GM23338 (cell line): ENCODE measurements at regions not wholly inside any gene's neighbourhood (a gene's known extent, or its start where the extent isn't known, plus 50 kb on each side); places are given as distances from the start of the nearest gene placed in this dataset.

Experiments used
- ATAC-seq: fragments of 200-7000 bp; cut with Tn5 transposase; 3 replicates; pipeline ENCODE4 v1.9.1; 2020
- DNase-seq: peaks from one replicate; pipeline ENCODE4 v3.0.0-alpha.2; 2015; ENCODE audit warnings: low spot score
- H2AFZ ChIP-seq: fragments of 200-600 bp; sonication (generic); 2 replicates; pipeline ENCODE4 v1.8.0; 2016; ENCODE audit warnings: antibody characterized with exemption, mild to moderate bottlenecking, moderate library complexity
- H3F3A ChIP-seq: fragments of 200-600 bp; sonication (generic); replicated peaks from 2 replicates; pipeline ENCODE4 v1.8.0; 2017; ENCODE audit warnings: antibody characterized with exemption, mixed run types, low read depth
- H3K27ac ChIP-seq: fragments of 200-600 bp; sonication (generic); 2 replicates; pipeline ENCODE4 v1.6.1; 2016; ENCODE audit warnings: low read depth
- H3K27me3 ChIP-seq: fragments of 200-600 bp; sonication (generic); 2 replicates; pipeline ENCODE4 v1.8.0; 2016; ENCODE audit warnings: mild to moderate bottlenecking, mixed run types, moderate library complexity; ENCODE audit not compliant: insufficient read depth
- H3K36me3 ChIP-seq: fragments of 200-600 bp; sonication (generic); 2 replicates; pipeline ENCODE4 v1.8.0; 2016; ENCODE audit warnings: mild to moderate bottlenecking; ENCODE audit not compliant: insufficient read depth
- H3K4me1 ChIP-seq: fragments of 200-600 bp; sonication (generic); 2 replicates; pipeline ENCODE4 v1.8.0; 2016; ENCODE audit warnings: mild to moderate bottlenecking, moderate library complexity; ENCODE audit not compliant: insufficient read depth
- H3K4me2 ChIP-seq: fragments of 200-600 bp; sonication (generic); 2 replicates; pipeline ENCODE4 v1.7.1; 2017; ENCODE audit warnings: mixed run types
- H3K4me3 ChIP-seq: fragments of 200-600 bp; sonication (generic); 2 replicates; pipeline ENCODE4 v1.6.1; 2016; ENCODE audit warnings: mixed run types
- H3K79me2 ChIP-seq: fragments of 200-600 bp; sonication (generic); replicated peaks from 2 replicates; pipeline ENCODE4 v1.8.0; 2017; ENCODE audit warnings: mild to moderate bottlenecking; ENCODE audit not compliant: insufficient read depth
- H3K9me2 ChIP-seq: fragments of 200-600 bp; sonication (generic); 2 replicates; pipeline ENCODE4 v1.8.0; 2017; ENCODE audit not compliant: insufficient read depth
- H4K20me1 ChIP-seq: fragments of 200-600 bp; sonication (generic); replicated peaks from 2 replicates; pipeline ENCODE4 v1.8.0; 2017; ENCODE audit warnings: mild to moderate bottlenecking; ENCODE audit not compliant: insufficient read depth
- H3K27ac Mint-ChIP-seq: 2 replicates; pipeline ENCODE4 v1.8.0; 2020; ENCODE audit warnings: inconsistent platforms, mild to moderate bottlenecking, moderate library complexity, mixed read lengths
- H3K27me3 Mint-ChIP-seq: 3 replicates; pipeline ENCODE4 v1.8.0; 2022; ENCODE audit warnings: low read depth, mild to moderate bottlenecking, moderate library complexity, mixed read lengths, inconsistent platforms; ENCODE audit not compliant: insufficient read depth, poor library complexity
- H3K36me3 Mint-ChIP-seq: 3 replicates; pipeline ENCODE4 v1.8.0; 2021; ENCODE audit warnings: low read depth, mild to moderate bottlenecking, inconsistent platforms, moderate library complexity, mixed read lengths
- H3K4me1 Mint-ChIP-seq: 3 replicates; pipeline ENCODE4 v1.8.0; 2020; ENCODE audit warnings: mild to moderate bottlenecking, inconsistent platforms, mixed read lengths
- H3K4me3 Mint-ChIP-seq: 3 replicates; pipeline ENCODE4 v1.8.0; 2021; ENCODE audit warnings: moderate library complexity, mild to moderate bottlenecking, inconsistent platforms, mixed read lengths
- H3K9me3 Mint-ChIP-seq: 3 replicates; pipeline ENCODE4 v1.8.0; 2020; ENCODE audit warnings: moderate library complexity, mild to moderate bottlenecking, inconsistent platforms, mixed read lengths
- CREB1 ChIP-seq: fragments of 250-450 bp; sonication (Bioruptor Pico); IDR thresholded peaks from 2 replicates; pipeline ENCODE4 v1.5.0; 2020; ENCODE audit warnings: low read depth, mild to moderate bottlenecking, moderate library complexity
- CTCF ChIP-seq, 2 experiments: fragments of 200-600 bp in 1 of 2; sonication (generic) in 1 of 2; conservative IDR thresholded peaks; 2 replicates each; pipeline versions ENCODE4 v1.5.1 to v1.6.1; 2016 to 2017; ENCODE audit warnings: antibody characterized with exemption in 2 of 2, low read depth in 2 of 2, mild to moderate bottlenecking in 2 of 2, moderate library complexity in 1 of 2
- ETS1 ChIP-seq: IDR thresholded peaks from 2 replicates; pipeline ENCODE4 v1.6.1; 2016; ENCODE audit warnings: antibody characterized with exemption
- EZH2 ChIP-seq: fragments of 200-600 bp; sonication (generic); IDR thresholded peaks from one replicate; pipeline ENCODE4 v1.8.0; 2017; ENCODE audit warnings: antibody characterized with exemption, mild to moderate bottlenecking, low read depth; ENCODE audit not compliant: unreplicated experiment
- EZH2phosphoT487 ChIP-seq: fragments of 200-600 bp; sonication (generic); IDR thresholded peaks from one replicate; pipeline ENCODE4 v1.8.1; 2018; ENCODE audit warnings: antibody characterized with exemption; ENCODE audit not compliant: unreplicated experiment
- JUNB ChIP-seq: IDR thresholded peaks from one replicate; pipeline ENCODE4 v1.6.1; 2016; ENCODE audit warnings: antibody characterized with exemption; ENCODE audit not compliant: unreplicated experiment
- NANOG ChIP-seq: IDR thresholded peaks from 2 replicates; pipeline ENCODE4 v1.6.1; 2016; ENCODE audit warnings: antibody characterized with exemption, borderline replicate concordance
- POLR2AphosphoS5 ChIP-seq: IDR thresholded peaks from 2 replicates; pipeline ENCODE4 v1.6.1; 2016; ENCODE audit warnings: antibody characterized with exemption, low read depth
- REST ChIP-seq: IDR thresholded peaks from one replicate; pipeline ENCODE4 v1.6.1; 2018; ENCODE audit warnings: antibody characterized with exemption; ENCODE audit not compliant: unreplicated experiment
- STAT1 ChIP-seq: IDR thresholded peaks from one replicate; pipeline ENCODE4 v1.6.1; 2016; ENCODE audit warnings: antibody characterized with exemption; ENCODE audit not compliant: unreplicated experiment
- ZNF114 ChIP-seq: fragments of 250-450 bp; sonication (Bioruptor Pico); IDR thresholded peaks from 2 replicates; pipeline ENCODE4 v1.5.0; 2020; ENCODE audit warnings: mild to moderate bottlenecking, moderate library complexity
- ZNF331 ChIP-seq: fragments of 250-450 bp; sonication (Bioruptor Pico); IDR thresholded peaks from 2 replicates; pipeline ENCODE4 v1.5.0; 2020; ENCODE audit warnings: low read depth, mild to moderate bottlenecking, moderate library complexity
- TF ChIP-seq, protein P1 (sequence below): fragments of 250-450 bp; sonication (Bioruptor Pico); IDR thresholded peaks from 2 replicates; pipeline ENCODE4 v1.5.0; 2020; ENCODE audit warnings: mild to moderate bottlenecking, moderate library complexity

GRCh38 chr2:77608510-77608909 is 86.3 kb upstream of the LRRTM4 start:
- TF ChIP-seq CTCF (conservative IDR thresholded peaks at IDR 0.05; ENCODE audit: low read depth in 2 of 2) (no peak), STAT1 (no peak), EZH2 (no peak), JUNB (no peak), CREB1 (no peak), REST (no peak), POLR2AphosphoS5 (no peak), ZNF114 (CRISPR knock-in tag) (no peak), ETS1 (no peak), ZNF331 (CRISPR knock-in tag) (no peak), NANOG (no peak), EZH2phosphoT487 (no peak)
- TF ChIP-seq, protein P1, sequence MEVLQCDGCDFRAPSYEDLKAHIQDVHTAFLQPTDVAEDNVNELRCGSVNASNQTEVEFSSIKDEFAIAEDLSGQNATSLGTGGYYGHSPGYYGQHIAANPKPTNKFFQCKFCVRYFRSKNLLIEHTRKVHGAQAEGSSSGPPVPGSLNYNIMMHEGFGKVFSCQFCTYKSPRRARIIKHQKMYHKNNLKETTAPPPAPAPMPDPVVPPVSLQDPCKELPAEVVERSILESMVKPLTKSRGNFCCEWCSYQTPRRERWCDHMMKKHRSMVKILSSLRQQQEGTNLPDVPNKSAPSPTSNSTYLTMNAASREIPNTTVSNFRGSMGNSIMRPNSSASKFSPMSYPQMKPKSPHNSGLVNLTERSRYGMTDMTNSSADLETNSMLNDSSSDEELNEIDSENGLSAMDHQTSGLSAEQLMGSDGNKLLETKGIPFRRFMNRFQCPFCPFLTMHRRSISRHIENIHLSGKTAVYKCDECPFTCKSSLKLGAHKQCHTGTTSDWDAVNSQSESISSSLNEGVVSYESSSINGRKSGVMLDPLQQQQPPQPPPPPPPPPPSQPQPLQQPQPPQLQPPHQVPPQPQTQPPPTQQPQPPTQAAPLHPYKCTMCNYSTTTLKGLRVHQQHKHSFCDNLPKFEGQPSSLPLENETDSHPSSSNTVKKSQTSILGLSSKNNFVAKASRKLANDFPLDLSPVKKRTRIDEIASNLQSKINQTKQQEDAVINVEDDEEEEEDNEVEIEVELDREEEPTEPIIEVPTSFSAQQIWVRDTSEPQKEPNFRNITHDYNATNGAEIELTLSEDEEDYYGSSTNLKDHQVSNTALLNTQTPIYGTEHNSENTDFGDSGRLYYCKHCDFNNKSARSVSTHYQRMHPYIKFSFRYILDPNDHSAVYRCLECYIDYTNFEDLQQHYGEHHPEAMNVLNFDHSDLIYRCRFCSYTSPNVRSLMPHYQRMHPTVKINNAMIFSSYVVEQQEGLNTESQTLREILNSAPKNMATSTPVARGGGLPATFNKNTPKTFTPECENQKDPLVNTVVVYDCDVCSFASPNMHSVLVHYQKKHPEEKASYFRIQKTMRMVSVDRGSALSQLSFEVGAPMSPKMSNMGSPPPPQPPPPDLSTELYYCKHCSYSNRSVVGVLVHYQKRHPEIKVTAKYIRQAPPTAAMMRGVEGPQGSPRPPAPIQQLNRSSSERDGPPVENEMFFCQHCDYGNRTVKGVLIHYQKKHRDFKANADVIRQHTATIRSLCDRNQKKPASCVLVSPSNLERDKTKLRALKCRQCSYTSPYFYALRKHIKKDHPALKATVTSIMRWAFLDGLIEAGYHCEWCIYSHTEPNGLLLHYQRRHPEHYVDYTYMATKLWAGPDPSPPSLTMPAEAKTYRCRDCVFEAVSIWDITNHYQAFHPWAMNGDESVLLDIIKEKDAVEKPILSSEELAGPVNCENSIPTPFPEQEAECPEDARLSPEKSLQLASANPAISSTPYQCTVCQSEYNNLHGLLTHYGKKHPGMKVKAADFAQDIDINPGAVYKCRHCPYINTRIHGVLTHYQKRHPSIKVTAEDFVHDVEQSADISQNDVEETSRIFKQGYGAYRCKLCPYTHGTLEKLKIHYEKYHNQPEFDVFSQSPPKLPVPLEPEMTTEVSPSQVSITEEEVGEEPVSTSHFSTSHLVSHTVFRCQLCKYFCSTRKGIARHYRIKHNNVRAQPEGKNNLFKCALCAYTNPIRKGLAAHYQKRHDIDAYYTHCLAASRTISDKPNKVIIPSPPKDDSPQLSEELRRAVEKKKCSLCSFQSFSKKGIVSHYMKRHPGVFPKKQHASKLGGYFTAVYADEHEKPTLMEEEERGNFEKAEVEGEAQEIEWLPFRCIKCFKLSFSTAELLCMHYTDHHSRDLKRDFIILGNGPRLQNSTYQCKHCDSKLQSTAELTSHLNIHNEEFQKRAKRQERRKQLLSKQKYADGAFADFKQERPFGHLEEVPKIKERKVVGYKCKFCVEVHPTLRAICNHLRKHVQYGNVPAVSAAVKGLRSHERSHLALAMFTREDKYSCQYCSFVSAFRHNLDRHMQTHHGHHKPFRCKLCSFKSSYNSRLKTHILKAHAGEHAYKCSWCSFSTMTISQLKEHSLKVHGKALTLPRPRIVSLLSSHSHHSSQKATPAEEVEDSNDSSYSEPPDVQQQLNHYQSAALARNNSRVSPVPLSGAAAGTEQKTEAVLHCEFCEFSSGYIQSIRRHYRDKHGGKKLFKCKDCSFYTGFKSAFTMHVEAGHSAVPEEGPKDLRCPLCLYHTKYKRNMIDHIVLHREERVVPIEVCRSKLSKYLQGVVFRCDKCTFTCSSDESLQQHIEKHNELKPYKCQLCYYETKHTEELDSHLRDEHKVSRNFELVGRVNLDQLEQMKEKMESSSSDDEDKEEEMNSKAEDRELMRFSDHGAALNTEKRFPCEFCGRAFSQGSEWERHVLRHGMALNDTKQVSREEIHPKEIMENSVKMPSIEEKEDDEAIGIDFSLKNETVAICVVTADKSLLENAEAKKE, result no peak
- DNase-seq (no peak), ATAC-seq (no peak)
- no peak overlapping the region for H3K4me3 Mint-ChIP-seq
- no peaks in the 10 kb centered on the region for H3F3A ChIP-seq
- H2AFZ ChIP-seq, result no peak overlapping the region
- no peak overlapping the region for H3K27ac ChIP-seq
- H3K79me2 ChIP-seq, result no peaks in the 10 kb centered on the region
- H4K20me1 ChIP-seq, result no peaks in the 10 kb centered on the region
- no peaks in the 10 kb centered on the region for H3K9me2 ChIP-seq
- no peaks in the 10 kb centered on the region for H3K27me3 Mint-ChIP-seq
- H3K4me2 ChIP-seq, result no peak overlapping the region
- no peaks in the 10 kb centered on the region for H3K4me1 ChIP-seq
- H3K27me3 ChIP-seq, result no peaks in the 10 kb centered on the region
- H3K36me3 ChIP-seq, result no peaks in the 10 kb centered on the region
- H3K27ac Mint-ChIP-seq, result no peak overlapping the region
- no peak overlapping the region for H3K4me3 ChIP-seq
- no peaks in the 10 kb centered on the region for H3K4me1 Mint-ChIP-seq
- peaks cover 4% of the 10 kb centered on the region; the same call in 2 of the 3 replicates for H3K36me3 Mint-ChIP-seq
- no peaks in the 10 kb centered on the region; the same call in 2 of the 3 replicates for H3K9me3 Mint-ChIP-seq
